ENCODE measurements at regions not wholly inside any gene's neighbourhood (a gene's known extent, or its start where the extent isn't known, plus 50 kb on each side); places are given as distances from the start of the nearest gene placed in this dataset.

GRCh38 chr16:65212791-65213190 is 90.9 kb upstream of the CDH11 start:
- DNase-seq (ENCODE audit: low spot score), result no peak

GRCh38 chr16:65212240-65212639 is 90.4 kb upstream of the CDH11 start:
- no peak for DNase-seq (ENCODE audit: low spot score)

DNA sequence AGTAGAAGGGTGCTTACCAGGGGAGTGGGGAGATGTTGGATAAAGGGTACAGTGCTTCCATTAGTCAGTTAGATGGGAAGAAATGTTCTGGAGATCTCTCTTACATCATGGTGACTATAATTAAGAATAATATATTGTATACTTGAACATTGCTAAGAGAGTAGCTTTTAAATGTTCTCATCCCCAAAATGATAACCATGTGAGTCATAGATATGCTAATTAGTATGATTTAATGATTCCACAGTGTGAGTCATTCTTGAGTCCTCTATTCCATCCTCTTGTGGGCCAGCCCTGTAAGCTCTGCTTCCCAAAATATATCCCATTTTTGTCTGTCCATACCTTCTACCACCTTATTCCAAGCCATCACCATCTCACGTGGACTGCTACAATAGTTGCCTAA is 80.6 kb upstream of the CDH11 start:
- DNase-seq (ENCODE audit: low spot score), result no peak

- DNase-seq (ENCODE audit: low spot score), result no peak
These were observed 79.6 kb upstream of the CDH11 start for GRCh38 chr16:65201511-65201910.

DNA sequence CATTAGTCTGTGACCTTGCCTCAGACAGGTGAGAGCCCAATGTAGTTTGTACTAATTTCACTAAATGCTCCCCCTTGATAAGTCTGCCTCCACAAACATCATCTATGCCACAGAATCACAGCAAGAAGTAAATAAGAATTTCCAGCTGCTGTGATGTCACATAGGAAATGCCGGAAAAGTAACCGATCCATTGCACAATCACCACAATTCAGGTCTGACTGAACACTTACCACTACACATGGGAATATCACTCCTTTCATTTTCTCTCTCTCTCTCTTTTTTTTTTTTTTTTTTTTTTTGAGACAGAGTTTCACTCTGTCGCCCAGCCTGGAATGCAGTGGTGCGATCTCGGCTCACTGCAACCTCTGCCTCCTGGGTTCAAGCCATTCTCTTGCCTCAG is 79.0 kb upstream of the CDH11 start:
- DNase-seq (ENCODE audit: low spot score), result no peak

- no peak for DNase-seq (ENCODE audit: low spot score)
These were observed 78.4 kb upstream of the CDH11 start for GRCh38 chr16:65200156-65200773.

- no peak for DNase-seq (ENCODE audit: low spot score)
These were observed 74.7 kb upstream of the CDH11 start for GRCh38 chr16:65196420-65197075.

DNA sequence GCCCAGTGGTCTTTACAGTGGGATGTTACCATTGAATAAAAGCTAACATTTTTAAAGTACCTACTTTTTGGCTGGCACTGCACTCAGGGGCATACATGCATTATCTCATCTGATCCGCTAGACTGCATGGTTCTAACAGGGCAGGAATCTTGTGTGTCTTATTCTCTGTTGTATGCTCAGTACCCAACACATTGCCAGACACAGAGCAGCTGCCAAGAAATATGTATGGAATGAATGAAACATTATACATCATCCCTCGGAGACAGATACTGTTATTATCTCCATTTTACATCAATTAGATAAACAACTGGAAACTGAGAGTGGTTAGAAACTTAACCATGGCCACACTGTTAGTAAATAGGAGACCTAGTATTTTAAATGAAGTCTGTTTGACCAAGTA is 74.1 kb upstream of the CDH11 start:
- DNase-seq (ENCODE audit: low spot score), result no peak

DNA sequence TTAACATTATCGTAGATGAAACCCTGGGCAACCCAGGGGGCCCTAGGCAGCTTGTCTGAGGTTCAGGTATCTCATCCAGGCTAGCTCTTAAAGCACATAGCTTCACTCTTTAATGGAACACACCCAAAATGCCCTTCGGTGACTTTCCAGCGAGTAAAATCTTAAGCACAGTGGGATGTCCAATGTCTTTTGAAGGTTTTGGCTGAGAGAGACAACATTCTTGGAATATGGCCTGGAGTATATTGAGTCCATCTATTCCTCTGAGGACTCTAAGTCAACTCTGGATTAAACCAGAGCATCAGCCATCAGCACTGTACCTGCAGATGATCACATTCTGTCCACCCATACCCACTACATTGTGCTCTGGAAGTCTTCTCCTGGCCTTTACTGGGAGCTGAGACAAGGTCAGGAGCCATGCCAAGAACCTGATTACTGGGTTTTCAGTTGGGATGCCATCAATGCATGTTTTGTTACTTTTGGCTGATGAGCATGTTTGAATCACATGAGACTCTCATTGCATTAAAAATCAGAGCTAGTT is 63.4 kb upstream of the CDH11 start:
- DNase-seq (ENCODE audit: low spot score), result no peak

DNA sequence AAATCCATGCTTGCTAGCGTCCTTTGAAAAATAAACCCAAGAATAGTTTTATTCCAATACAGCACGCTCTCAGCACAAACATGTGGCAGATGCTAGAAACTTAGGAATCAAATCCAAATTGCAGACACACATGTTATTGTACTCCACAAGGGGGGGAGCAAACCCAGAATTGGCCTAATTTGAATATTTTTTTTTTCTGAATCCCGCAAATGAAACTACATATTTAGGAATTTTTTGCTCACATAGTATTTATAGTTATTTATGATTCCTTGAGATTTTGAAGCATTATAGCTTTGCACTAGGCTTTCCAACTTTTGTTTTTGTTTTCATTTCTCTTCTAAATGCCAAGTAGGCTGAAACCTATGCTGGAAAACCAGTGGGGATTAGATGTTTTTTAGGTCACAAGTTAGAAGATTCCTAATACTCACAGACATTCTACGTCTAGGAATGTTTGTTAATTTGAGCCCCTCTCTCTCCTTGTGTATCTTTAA is 59.3 kb upstream of the CDH11 start:
- DNase-seq (ENCODE audit: low spot score), result peak; percentile 8

DNA sequence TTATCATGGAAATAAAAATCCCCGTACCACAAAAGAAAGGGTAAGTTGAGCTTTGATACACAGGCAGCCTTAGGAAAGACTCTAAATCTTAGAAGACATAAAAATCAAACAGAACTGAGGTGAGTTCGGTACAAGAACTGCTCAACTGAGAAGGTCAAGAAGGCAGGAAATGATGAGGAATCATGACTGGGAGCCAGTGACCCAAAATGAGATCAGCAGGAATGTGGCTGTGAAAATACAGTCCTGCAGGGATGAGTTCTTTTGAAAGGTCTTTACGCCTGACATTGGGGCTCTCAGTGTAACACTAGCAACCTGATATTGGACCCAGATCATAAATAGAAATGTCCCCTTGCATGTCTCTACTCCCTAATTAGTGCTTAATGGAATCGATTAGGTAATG is 56.3 kb upstream of the CDH11 start:
- no peak for DNase-seq (ENCODE audit: low spot score)

DNA sequence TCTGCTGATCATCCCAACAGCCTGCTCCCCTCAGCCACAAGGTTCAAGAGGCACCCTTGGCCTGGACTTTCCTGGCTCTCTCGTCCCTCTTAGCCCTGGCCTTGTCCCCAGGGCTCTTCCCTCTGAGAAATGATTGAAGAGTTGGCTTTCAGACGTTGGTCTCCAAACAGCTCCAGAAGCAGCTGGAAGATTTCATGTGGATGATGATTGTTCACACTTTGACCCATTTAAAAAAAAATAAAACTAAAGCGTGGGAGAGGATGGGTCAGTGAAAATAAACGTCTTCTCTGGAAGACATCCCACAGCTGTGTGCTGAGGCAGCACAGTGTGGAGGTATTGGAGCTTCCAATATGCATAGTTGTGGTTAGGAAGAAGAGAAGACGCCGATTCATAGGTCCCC is 54.7 kb upstream of the CDH11 start:
- DNase-seq (ENCODE audit: low spot score), result no peak

- no peak for DNase-seq (ENCODE audit: low spot score)
These were observed 50.5 kb upstream of the CDH11 start for GRCh38 chr16:65172356-65172755.

All from Ammon's horn (tissue), 1 donor.